ENCODE measurements at regions not wholly inside any gene's neighbourhood (a gene's known extent, or its start where the extent isn't known, plus 50 kb on each side); places are given as distances from the start of the nearest gene placed in this dataset.
"Not testable (repeated sequence)": the region's sequence is repeated elsewhere in the genome, so short reads cannot be mapped to it uniquely, and the experiment has no call there.

DNA sequence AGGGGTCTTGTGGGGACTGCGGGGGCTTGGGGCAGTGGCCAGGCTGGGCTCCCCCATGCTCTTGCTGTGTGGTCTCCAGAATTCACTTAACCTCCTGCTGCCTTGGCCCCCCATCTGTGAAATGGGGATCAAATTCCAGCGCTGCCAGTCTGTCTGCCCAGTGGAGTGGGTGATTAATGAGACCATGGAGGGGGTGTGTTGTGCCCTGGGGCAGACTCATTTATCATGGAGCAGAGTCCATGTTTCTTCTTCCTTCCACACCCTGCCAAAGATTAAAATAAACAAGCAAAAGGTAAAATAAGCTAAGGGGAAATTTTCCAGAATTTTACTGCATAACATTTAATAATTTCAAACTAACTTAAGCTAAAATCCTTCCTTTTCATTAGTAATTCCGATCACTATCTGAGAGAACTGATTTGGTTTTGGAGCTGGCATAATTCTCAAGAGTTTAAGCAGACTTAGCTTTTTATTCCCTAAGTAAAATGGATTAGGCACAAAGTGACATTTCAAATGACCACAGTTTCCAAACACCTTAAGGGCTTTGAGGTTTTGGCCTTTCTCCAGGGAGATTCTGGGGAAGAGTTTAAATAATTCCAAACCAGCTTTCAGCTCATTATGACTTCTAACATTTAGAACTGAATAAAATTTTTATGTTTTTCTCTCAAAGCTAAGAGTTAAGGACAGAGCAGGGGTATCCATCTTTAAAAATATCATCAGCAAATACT, 211.9 kb downstream of the CXCL12 start:
- DNase-seq (ENCODE audit: low spot score), result no peak

DNA sequence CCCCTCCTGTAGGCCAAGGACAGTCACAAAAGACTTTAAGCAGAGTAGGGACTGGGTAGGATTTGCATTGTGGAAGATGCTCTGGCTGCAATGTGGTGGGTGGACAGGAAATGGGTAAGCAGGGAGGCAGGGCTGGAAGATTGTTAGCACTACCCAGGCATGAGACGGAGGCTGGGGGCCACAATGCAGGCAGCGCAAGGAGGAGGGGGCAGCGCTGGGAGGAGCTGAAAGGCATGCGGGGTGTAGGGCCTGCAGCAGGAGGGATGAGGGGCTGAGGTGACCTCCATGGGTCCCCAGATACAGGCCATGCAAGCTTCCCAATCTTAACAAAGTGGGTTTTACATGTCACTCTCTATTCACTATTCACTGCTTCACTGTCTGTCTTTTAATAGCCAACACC, 213.1 kb downstream of the CXCL12 start:
- no peak for DNase-seq (ENCODE audit: low spot score)

DNA sequence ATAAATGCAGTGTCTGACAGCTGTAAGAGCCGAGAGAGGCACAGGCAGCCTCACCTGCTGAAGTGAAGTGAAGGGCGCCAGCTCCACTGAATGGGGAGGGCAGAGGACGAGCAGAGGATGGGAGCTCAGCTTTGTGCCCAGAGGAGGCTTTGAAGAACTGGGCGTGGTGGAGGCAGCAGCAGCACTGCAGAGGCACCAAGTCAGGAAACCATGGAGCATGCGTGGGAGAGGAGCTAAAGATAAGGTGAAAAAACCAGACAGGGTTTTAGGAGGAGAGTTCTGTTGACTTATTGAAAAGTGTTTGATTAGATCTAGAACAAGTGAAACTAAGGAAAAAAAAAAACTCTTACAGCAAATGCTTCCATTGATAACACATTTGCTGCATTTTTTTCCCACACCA, 216.4 kb downstream of the CXCL12 start:
- DNase-seq (ENCODE audit: low spot score), result no peak

DNA sequence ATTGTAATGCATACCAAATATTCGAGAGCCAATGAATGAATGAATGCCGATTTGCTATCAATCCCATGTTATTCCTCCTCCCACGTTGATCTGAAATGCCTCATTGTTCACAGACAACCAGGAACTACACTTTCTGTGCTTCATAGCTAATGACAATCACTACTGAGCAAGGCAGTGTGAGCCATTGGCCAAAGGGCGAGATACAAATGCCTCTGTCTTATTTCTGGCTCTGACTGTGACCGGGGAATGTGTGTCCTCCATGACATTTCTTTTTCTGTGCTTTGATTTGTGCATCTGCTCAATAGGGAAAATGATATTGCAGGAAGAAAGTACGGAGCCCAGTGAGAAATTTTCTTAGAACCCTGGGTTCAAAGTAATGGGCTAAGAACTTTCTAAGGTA, 217.1 kb downstream of the CXCL12 start:
- DNase-seq (ENCODE audit: low spot score), result no peak

DNA sequence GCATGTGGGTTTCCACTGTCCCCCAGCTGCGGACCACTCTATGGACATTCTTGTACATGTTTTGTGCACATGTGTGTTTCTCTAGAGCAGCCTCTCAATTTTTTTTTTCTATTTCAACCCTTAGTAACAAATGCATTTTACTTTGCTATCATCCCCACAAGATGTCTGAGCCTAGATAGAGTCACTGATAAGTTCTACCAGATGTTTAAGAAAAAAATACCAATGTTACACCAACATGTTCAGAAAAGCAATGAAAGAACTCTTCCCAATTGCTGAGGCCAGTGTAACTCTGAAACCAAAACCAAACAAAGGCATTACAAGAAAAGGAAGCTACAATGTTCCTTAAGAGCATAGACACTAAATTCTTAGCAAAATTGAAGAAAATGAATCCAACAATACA, 218.5 kb downstream of the CXCL12 start:
- DNase-seq (ENCODE audit: low spot score), result no peak

DNA sequence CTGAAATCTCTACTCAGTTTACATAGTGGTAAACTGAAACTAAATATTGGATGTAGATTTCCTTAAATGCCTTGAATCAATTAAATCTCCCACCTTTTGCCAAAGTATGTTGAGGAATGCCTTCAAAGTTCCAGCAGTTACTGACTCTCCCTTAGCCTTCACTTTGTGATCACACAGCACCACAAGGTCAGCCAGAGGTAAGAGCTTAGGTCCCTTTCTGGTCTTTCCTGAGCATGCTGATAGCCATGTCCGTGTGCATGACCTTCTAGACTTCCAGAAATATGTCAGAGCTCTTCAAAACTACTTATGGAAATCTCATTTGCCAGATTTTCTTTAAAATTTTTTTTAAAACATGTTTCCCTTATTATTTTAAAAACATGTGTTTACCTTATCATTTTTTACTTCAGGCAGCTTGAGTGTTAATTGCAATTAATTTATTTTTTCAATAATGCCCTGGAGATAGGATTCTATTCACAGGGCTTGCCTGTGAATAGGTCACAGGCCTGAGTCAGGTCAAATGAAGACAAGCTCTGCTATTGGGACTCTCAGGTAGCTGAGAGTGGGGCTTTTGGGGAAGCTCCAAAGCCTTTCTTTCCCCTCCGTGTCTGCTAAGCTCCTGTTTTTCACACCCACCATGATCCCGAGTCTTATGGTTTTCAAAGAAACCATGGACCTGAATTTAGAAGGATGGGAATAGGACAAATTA, 220.5 kb downstream of the CXCL12 start:
- DNase-seq (ENCODE audit: low spot score), result no peak

DNA sequence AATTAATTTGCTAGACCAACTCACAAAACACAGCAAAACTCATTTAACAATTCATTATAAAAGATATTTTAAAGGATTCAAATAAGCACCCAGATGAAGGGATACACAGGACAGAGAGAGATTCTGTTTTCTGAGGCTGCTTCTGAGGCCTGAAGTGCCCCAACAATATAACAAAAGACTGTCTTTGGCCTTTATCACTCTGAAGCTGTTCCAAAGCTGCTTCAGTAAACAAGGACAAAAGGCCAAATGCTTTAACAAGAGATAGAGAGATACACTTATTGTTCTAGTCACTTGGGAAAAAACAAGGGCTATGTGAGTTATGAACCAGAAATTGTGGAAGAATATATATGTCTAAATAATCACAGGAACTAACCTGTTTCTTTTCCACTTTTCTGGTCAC, 223.7 kb downstream of the CXCL12 start:
- no peak for DNase-seq (ENCODE audit: low spot score)

DNA sequence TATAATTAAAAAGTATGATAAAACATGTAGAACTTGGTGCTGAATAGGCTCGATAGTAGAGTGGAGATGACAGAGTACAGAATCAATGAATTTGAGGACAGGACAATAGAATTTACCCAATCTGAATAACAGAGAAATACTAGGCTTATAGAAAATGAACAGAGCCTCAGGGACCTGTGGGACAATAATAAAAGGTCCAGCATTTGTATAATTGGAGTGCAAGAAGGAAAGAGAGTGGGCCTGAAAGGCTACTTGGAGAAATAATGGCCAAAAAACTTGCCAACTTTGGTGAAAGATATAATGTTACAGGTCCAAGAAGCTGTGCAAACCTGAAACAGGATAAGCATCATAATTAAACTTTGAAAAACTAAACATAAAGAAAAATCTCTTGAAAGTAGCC, 227.3 kb downstream of the CXCL12 start:
- DNase-seq (ENCODE audit: low spot score), result no peak

DNA sequence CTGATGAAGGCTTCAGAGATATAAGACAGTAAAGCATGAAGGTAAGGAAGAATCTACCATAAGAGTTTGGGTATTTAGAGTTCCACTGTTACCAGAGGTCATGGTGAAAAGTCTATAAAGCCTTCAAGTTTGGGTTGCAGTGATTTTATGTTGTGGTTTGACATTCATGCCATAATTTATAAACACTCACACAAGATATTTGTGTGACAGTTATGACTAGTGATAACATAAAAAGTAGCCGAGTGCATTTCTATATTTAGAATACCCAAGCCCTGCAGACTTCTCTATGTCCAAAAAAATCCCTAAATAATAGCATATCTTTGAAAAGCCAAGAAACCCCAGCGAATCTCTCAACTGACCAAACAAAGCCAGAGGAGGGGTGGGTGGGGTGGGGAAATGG, 229.9 kb downstream of the CXCL12 start:
- DNase-seq (ENCODE audit: low spot score), result no peak

DNA sequence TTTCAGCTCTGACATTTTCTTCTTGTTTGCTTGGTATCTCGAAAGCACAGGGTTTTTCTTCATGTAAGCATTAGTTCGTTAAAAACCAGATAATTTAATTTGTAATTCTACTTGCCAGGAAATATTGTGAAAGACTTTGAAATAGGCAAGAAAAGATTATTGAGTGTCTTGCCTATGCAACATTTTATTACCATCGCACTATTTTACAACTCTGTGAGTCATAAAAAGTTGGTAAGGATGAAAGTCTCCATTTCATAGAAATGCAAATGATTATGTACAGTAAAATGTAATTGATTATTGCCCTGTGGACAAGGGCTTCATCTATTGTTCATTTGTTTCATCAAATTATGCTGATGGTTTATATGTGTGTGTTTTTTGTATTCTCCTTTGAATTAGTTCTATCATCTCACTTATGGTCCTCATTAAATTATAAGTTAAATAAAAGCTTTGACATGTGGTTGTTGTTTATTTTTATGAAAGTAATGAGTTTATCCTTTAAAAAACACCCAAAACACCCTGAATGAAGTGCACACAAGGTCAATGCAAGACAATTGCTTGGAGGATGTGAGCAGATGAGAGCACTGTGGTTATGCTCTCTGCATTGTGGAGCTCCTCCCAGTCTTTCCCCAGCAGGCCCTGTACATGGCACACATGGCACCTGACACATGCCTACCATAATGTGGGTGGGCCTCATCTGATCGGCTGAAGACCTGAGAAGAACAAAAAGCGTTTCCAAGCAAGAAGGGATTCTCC, 230.8 kb downstream of the CXCL12 start:
- no peak for DNase-seq (ENCODE audit: low spot score)

DNA sequence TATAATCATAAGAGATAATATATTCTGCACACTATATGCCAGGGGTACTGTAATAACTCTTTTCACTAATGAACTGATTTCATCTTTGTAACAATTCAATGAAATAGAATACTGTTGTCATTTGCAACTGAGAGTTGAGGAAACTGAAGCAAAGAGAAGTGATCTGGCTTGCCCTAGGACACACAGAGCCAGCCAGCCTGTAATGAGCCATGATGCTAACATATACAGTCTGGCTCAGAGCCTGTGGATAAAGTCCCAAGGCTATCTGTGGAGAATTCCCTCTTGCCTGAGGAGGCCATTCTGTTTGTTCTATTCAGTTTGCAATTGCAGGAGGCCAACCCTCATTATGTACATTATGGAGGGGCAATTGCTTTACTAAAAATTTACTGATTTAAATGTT, 241.3 kb downstream of the CXCL12 start:
- DNase-seq (ENCODE audit: low spot score), result no peak

DNA sequence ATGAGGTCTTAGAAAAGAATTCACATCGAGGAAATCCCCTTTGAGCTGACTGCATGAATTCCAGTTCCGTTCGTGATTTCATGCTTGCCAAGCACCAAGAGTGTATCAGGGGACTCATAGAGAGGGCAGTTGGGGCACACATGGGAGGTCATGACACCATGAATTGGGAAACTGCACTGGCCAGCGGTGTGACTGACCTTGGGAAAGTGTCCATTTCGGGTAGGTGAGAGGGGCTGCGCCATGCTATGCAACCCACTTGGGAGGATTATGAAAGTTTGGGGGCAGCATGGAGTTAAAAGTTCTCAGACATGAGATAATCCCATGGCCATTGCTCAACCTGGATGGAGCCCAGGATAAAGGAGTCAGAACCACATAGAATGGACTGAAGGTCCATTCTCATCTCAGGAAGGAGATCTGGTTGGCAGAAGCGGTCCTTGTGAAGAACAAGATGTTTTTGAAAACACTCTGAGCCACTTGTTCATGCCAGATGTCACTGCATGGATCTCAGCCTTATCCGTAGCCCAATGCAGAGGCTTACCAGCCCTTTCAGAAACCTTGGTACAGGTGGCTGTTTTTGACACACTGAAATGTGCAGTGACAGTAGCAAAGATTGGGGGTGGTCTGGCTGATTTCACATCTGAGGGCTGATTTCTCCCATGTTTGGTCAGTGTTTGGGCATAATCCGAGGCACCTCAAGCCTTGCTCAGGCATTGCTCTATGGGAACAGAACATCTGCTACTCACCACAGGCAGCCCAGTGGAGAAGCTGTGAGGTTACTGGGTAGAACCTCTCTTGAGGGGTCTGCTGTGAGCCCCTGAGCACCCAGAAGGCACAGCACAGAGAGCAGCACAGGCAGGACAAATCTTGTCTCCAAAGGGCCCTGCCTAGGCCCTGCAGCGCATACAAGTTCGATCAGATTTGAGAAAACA, 252.3 kb downstream of the CXCL12 start:
- DNase-seq (ENCODE audit: low spot score), result no peak

DNA sequence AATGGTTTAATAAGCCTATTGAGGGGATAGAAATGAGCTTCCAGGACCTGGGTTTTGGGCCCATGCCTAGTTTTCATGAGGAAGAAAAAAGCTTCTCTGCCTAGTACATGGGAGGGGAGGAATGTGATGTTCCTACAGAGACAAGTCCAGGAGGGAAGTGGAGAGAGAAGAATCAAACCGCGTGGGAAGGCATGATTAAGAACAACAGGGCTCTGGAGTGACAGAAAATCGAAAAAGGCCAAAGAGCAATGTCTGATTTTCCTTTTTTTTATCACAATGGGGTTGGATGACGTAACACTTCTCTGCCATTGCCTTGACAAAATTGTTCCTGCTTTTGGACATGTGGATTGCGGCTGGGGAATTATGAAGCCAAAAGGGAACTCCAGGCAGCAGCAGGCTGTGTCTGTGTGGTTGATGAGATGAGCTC, 258.6 kb downstream of the CXCL12 start:
- no peak for DNase-seq (ENCODE audit: low spot score)

DNA sequence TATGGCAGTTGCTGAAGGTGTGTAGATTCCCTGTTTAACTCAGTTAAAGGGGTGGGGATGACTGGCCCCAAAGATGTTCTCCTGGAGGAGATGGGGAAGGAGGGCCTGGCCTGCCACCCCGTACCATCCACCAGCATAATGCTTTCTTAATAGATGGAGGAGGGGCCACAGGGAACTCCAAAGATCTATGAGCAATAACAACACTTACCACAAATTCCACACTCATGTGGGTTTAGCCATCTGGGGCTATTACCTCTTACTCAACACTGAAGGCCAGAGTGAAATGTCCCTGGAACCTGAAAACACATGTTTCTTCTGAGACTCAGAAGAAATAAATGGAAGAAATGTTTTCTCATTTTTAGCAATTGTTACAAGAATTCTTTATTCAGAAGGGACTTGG, 259.0 kb downstream of the CXCL12 start:
- DNase-seq (ENCODE audit: low spot score), result no peak

DNA sequence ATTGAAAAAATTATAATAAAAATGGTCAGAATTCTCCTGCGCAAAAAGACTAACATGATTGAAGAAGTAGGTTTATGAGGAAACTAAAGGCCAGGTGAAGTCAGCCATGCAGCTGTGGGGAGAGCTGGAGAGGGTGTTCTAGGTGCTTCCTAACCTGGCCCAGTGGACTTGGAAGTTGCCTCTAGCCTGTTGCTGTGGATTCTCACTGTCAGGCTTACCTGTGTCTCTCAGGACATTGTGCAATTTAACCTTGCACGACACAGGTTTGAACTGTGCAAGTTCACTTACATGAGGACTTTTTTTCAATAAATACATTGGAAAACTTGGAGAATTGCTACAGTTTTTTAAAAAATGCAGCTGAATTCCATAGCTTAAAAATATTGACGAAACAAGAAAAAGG, 266.4 kb downstream of the CXCL12 start:
- DNase-seq (ENCODE audit: low spot score), result no peak

DNA sequence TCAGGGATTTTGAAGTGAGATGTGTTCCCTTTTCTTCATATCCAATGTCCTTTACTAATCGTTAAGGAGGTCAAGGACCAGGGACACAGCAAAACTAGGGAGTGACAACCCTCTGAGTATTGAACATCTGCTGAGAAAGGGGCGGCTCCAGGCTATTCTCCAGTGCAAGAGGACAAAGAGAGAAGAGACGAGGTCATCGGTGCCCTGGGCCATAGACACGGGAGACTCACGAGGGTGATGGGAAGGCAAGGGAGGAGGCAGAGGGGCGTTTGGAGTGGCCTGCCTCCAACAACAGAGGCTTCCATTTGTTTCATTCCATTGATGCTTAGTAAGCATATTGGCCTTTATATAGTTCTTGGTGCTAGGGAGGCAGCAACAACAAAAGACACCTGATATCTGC, 268.4 kb downstream of the CXCL12 start:
- DNase-seq (ENCODE audit: low spot score), result no peak

DNA sequence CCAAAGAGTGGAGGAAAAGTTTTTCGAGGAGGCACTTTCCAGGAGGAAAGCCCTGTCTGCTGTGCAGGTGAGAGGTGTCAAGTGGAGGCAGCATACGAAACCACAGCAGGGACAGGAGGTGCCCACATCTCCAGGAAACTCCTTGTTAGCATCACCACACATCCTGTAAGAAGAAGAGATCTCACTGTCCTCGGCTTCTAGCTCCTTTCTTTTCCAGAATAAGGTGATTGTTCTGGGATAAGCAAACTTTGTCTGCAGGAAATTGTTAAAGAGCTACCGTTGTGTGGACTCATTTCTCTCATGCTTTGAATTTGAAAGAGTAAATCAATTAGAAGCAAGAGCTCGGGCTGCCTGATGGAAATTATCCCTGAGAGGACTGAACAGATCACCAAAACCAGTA, 269.4 kb downstream of the CXCL12 start:
- no peak for DNase-seq (ENCODE audit: low spot score)

DNA sequence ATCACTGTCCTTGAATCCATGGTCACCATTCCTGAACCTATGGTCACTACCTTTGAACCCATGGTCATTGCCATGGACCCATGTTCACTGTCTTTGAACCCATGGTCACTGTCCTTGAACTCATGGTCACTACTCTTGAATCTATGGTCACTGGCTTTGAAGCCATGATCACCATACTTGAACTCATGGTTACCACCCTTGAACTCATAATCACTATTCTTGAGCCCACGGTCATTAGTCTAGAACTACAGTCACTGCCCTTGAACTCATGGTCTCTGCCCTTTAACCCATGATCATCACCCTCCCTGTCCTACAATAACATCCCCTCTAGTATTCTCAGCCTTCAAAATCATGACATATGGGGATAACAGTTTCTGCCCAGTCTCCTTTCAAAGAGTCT, 270.5 kb downstream of the CXCL12 start:
- DNase-seq (ENCODE audit: low spot score), result no peak

DNA sequence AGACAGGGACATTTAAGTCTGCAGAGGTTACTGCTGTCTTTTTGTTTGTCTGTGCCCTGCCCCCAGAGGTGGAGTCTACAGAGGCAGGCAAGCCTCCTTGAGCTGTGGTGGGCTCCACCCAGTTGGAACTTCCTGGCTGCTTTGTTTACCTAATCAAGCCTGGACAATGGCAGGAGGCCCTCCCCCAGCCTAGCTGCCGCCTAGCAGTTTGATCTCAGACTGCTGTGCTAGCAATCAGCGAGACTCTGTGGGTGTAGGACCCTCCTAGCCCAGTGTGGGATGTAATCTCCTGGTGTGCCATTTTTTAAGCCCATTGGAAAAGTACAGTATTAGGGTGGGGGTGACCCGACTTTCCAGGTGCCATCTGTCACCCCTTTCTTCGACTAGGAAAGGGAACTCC, 272.6 kb downstream of the CXCL12 start:
- DNase-seq (ENCODE audit: low spot score), result not testable (repeated sequence)

DNA sequence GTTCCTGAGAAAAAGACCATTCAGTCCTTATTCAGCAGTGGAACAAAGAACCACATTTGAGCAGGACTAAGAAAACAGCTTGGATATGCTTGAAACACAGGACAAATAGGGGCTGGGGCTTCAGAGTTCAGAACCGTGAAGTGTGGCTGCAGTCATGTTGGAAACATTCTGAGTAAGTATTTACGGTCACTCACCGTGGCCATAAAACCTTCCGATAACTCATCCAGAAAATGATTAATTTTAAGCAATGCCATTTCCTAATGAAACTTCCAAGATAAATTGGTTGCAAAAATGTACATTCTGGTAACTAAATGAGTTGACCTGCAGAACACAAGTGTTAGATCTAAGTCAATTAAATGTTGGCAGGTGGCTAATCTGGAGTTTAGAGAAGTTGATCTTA, 279.2 kb downstream of the CXCL12 start:
- DNase-seq (ENCODE audit: low spot score), result no peak

DNA sequence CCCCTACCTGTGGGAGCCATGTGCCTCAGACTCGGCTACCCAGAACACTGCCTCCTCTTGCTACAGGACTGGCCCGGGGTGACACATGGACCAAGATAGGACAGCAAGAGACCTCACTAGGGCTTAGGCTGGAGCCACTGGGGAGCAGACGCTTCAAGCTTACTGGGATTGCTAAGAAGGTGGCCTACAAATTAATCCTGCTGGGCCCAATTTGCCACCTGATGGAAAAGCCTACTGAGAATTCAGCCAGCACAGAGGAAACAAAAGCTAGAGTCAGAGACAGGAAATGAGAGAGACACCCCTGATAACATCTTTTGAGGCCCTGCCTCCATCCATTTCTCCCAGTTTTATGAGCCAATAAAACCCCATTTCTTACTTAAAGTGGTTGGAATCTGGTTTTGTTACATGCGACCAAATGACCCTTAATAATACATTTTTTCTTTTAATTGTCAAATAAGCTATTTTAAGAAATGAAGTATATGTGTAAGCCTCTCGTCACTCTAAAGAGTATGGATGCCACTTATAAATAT, 282.1 kb downstream of the CXCL12 start:
- DNase-seq (ENCODE audit: low spot score), result no peak

DNA sequence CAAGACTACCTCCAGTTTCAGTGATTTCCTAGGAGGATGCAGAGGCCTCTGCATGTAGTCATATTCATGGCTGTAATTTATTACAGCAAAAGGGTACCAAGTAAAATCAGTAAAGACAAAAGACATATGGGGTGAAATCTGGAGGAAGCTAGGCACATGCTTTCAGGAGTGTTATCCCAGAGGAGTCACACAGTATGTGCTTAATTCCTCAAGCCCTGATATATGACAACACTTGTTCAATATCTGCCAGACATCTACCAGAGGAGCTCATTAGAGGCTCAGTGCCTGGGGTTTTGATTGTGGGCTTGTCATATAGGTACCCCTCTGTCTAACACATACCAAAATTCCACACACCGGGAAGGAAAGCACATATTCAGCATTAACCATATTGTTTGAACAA, 283.8 kb downstream of the CXCL12 start:
- DNase-seq (ENCODE audit: low spot score), result no peak
